AG08395 (cell line): ENCODE measurements at regions not wholly inside any gene's neighbourhood (a gene's known extent, or its start where the extent isn't known, plus 50 kb on each side); places are given as distances from the start of the nearest gene placed in this dataset.

ENCODE experiments used
- DNase-seq: peaks from one replicate; pipeline ENCODE4 v3.0.0; 2012; ENCODE audit warnings: mixed read lengths, low spot score

DNA sequence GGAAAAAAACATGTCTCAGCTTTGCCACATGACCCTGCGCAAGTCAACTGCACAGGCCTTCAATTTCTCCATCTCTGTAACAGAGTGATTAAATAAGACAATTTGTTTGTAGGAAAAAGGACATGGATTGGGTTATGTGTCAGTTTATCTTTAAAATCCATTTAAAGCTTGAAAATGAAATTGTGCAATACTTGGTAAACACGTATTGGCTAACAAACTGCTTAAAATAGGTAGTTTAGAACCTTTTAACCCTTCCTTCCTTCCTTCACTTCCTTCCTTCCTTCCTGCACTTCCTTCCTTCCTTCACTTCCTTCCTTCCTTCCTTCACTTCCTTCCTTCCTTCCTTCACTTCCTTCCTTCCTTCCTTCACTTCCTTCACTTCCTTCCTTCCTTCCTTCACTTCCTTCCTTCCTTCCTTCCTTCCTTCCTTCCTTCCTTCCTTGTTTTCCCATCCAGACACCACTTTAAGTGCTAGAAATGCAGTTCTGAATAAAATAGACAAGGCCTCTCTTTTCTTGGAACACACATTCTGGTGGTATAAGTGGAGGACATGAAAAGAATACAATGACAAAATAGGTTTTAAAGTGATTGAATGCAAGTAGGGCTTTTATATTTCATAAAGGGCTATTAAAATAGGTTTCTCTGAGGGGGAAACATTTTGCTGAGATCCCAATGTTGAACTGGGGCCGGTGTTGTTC lies 130.2 kb upstream of the TP63 start:
- DNase-seq, result no peak

DNA sequence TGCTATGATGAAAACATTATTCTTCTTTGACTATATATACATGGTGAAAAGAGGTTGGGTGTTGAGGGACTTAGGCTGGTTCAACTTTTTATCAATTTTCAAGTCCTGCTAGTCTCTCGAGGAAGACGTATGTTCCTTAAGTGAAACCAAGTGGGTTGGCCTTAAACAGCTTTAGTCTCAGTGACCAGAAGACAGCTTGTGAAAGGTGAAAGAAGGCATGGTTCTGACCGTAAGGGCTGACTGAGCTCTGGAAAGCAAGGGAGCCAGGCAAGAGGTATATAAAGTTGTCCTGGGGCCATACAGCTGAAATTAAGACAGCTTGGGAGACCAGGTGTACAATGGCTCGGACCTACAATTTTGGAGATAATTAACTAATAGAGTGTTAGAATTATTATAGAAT lies 128.9 kb upstream of the TP63 start:
- DNase-seq, result no peak

DNA sequence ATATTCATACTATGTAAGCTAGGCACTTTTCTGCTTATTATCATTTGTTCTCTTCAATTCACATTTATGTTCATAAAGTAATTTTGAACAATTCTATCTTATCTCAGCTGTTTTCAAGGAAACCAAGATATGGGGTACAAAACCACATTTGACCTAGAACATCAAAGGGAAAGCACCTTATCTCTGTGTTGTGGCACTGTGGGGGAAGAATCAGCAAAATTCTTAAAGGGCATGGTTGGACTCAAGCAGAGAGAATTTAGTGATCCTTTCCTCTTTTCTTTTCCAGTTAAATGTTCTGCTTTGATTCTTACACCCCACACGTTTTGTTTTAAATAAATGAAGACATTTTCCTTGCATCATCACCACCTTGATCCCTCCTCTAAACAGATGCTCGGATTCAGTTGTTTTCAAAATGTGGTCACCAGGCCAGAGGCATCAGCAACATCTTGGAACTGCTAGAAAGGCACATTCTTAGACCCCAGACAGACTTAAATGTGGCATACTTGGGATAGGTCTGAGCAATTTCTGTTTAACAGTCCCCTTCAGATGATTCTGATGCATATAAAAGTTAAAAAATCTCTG lies 128.4 kb upstream of the TP63 start:
- no peak for DNase-seq

DNA sequence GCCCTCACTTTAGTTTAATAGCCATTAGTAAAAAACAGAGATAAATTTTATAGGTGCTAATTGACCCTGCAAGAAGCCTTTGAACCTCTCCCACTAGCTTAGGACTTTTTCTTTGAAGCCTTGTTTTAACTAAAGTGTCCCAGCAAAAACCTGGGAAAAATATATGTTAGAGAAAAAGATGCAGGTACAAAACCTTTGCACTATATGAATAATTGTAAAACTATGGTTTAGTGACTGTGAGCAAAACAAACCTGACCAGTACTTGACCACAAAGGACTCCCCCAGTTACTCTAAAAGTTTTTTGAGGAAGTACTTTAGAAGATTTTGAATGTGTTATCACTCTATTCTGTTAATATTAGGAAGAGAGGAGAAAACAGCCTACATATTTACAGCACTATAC lies 123.3 kb upstream of the TP63 start:
- no peak for DNase-seq

DNA sequence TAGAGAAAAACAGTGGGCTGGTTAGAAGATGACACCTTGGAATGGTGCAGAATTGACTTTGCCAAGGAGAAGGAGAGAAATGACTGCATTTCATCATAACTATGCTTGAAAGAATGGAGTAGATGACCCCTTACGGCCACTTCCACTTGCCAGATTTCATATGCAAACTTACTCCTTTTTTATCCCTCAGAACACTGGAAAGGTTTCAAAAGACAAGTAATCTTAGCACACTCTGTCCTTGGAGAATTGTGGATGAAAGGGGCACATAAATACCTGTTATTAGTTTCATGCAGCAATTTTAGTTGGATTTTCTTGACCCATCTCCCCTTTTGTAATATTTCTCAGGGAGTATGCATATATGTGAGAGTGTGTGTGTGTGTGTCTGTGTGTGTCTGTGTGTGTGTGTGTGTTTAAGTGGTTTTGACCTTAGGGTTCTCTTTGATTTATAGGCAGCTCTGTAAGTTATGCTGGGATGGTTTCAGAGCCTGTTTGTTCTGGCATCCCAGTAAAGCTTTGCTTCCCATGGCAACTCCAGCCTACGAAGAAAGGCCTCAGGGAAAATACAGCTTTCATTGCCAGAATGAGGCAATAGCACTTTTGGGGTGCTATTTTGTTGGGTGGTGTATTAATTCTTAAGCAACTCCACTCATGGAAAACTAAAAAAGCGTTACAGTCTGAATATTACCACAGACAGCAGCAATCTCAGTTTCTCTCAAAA lies 122.2 kb upstream of the TP63 start:
- no peak for DNase-seq

DNA sequence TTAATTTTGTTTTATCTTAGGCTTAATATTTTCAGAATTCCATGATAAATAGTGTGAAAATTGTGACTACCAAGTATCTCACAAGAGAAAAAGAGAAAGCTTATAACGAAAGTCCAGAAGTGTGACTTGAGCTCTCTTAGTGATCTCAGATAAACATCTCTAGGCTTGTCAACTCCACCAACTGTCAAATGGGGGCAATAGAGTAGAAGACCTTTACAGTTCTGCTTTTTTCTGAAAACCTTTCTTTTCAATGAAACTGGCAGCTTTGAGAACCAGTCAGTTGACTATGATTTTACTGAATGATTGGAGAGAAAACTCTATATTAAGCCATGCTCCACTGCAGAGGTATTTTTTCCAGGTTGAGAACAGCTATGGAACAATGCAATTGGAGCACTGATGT lies 119.2 kb upstream of the TP63 start:
- DNase-seq, result no peak

DNA sequence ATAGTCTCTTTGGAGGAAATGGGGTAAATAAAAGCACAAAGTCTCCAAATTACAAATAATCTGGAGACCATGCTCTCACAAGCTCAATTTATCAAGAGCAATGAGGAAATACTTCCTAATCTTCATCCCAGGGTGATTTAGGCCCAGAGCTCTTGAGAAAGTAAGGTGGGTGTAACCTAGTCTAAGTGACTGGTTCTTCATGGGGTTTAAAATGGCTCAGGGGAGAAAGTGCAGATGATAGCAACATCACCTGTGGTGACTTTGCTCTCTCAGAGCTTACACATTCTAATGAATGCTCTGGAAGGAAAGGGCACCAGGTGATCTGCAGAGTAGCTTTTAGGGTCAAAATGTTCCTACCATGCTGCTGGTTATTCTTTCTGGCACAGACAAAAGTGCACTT lies 118.4 kb upstream of the TP63 start:
- DNase-seq, result no peak

DNA sequence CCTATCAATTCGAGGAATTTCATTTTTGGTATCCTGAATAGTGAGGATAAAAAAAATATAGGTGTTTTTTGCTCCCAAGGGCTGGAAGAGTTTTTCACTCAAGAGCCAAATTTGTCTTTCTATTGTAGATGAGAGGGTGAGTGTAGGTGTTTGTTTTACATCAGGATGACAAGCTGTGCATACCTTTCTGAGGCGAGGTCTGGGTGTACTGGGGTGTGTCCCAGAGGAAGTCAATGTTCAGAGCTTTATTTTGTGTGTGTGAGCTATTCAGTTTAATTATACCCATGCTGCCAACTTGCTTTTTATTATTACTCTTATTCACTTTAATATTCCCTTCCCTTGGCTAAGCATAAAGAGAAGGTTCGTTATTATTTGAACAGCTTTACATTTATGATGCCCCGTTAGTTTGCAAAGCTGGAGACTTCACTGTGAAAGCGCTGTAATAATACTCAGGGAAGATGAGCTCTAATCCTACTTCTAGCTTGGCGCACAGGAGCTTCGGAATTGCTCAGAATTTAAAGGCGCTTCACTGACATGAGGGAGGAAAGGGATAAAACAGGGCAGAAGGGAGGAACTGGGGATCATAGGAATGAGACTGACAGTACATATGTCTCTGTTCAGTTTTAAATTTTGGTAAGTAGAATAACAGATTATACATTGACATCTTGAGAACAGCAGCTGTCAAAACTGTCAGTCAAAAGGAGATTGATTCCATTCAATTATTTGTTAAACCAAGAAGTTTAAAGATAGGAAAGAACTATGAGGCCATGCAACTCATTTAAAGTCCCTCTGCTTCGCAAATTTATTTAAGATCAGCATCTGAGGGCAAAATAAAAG lies 117.7 kb upstream of the TP63 start:
- DNase-seq, result no peak

DNA sequence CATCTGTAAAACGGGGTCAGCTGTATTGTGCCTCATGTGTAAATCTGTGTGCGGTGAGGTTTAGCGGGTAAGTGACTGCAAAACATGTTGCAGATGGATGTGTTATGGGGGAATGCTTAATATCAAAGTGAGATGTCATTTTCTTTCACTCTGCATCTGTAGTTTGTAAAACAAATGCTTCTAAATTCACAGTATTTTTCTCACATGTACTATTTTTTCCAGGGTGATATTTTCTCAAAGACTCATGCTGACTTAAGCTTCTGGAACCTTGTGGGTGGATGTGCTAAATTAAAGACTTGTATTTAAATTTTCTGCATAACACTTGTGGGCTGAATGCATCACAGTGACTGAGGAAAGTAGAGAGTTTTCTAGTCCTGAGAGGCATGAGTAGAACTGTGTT lies 115.2 kb upstream of the TP63 start:
- DNase-seq, result no peak

DNA sequence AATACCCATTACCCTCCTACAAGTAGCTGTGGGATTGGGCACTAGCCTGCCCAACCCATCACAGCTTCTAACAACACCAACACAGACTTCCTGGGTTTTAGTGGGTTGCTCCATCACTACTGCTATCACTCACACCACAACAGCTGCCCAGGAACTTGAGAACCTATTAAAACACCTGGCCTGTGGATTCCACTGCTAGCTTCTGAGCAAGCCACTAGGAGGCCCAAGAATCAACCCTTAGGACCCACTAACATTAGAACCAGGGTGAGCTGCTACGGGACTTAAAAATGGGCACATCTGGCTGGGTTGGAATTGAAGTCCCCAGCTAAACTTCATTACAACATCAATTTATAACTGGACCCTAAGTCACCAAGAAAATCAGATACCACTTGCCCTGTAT lies 113.2 kb upstream of the TP63 start:
- DNase-seq, result no peak

DNA sequence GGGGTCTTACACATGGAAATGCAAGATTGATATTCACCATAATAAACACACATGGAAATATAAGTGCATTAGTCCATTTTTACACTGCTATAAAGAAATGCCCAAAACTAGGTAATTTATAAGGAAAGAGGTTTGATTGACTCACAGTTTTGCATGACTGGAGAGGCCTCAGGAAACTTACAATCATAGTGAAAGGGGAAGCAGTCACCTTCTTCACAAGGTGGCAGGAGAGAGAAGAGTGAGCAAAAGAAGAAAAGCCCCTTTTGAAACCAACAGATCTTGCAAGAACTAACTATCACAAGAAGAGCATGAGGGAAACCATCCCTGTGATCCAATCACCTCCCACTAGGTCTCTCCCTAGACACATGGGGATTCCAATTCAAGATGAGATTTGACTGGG lies 111.7 kb upstream of the TP63 start:
- DNase-seq, result no peak

DNA sequence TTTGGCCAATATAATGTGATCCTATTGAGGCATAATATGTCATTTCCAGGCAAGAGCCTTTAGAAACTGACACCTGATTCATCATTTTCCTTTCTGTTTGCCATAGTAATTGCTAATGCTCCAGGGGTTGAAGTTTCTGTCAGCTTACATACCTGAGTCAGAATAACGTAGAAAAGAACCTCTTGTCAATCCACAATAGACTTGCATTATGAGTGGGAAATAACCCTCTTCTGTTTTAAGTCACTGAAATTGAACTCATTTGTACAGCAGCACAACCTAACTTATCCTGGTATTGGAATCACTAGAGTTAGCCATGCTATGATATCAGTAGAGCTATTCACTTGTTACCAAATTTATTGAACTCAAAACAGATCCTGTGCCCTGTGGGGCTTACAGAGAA lies 101.7 kb upstream of the TP63 start:
- no peak for DNase-seq

DNA sequence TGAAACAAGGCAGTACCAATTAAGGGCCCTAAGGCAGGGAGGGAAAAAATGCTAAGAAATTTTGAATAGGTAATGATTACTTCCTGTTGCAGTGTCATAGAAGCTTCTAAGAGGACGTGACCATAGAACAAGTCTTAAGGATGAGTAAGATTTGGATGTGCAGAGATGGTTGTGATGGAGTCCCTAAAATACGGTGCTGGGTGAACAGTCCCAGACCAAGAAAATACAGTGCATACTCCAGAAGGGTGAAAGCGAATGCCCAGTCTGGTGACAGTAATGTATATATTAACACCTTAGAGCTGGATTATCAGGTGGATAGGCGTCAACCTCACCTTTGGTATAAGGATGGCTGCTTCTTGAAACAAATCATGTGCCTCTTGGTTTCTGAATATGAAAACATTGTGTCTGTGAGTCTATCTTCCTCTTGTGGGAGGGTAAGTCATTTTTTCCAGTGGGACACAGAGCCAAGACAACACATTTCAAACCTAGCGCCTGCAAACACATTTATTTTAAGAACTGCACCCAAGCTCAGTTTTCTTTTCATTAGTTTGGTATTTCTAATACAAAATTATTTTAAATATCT lies 101.2 kb upstream of the TP63 start:
- no peak for DNase-seq

DNA sequence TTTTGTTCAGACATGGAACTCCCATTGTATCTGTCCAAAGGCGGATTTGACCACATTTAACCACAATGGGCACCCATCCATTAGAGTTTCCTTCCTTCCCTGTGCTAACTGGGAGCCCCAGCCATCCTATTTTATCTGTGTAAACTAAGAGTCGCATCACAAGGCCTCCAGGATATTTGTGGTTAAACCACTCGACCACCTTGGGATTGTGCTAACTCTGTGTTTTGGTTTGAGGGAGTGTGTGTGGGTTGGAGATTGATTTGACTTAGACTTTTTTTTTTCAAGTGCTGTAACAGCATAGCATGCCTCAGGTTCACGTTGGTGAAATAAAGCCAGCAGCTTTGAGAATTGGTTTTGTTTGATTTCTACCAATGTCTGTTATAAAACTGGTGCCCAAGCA lies 100.4 kb upstream of the TP63 start:
- no peak for DNase-seq

DNA sequence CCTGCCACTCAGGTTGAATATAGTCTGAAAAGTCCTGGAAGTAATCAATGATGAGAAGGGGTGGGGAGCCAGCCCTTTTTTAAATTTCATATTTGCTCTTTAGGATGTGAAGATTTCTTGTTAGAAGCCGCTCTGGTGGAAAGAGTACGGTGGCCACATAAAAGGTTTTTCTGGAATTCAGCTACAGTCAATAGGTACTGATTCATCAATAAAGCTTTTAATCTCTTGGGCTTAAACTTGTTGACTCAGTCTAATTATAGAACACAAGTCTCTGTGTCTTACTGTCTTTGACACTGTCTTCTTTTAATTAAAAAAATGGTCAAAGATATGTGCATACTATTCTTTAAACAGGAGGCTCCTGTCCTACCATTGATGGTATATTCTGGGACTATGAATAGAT lies 99.9 kb upstream of the TP63 start:
- DNase-seq, result no peak

DNA sequence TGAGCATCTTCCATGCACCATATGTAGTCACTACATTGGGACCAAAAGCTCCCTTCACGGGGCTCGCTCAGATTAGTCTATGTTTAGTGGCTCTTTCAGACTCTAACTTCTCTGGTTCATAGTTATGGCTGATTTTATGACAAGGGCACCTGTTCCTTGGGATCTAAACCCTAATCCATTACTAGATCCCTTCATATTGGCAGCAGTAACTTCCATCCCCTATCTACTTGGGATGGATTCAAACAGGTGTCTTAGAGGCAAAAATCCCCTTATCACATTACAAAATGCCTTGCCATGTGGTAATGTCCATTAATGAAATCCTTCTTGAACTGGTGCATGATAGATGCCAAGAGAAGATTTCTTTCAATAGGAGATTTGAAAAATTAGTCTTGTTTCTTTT lies 96.7 kb upstream of the TP63 start:
- DNase-seq, result no peak

DNA sequence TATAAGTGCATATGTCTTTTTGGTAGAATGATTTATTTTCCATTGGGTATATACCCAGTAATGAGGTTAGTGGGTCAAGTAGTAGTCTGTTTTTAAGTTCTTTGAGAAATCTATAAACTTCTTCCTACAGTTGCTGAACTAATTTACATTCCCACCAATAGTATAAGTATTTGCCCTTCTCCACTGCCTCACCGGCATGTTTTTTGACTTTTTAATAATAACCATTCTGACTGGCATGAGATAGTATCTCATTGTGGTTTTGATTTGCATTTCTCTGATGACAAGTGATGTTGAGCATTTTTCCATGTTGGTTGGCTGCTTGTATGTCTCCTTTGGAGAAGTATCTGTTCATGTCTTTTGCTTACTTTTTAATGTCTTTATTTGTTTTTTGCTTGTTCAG lies 94.1 kb upstream of the TP63 start:
- no peak for DNase-seq

DNA sequence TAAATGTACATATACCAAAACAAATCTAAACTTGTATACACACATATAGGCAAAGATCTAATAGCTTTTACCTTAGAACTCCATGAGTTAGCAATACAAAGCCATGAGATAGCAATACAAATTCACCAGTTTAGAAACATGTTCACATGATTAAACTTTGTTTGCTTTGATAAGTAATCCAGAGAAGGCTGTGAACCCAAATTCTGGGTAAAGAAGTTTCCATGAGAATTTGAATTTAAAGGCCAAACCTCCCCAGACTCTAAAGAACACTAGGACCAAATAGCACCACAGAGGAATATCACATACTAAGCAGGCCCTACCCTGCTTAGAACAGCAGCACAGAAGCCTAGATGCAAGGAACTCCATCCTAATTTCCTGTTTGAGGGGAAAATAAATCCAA lies 83.7 kb upstream of the TP63 start:
- DNase-seq, result no peak

DNA sequence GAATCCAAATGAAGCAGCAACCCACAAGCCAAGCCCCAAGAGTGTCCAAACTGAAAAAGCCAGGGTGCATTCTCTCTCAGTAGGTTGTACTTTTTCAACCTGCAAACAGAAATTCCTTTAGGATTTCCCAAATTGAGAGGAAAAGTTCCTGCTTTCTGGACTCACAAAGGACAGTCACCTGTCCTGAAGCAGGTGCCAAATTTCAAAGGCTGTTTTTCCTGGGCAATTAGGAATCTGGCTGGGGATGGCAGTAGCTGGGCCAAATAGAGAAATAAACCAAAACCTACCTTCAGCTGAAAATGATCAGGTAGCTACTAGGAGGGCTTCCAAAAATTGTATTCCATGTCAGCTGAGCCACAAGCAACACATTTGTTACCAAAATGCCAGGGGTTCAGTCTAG lies 83.1 kb upstream of the TP63 start:
- no peak for DNase-seq

DNA sequence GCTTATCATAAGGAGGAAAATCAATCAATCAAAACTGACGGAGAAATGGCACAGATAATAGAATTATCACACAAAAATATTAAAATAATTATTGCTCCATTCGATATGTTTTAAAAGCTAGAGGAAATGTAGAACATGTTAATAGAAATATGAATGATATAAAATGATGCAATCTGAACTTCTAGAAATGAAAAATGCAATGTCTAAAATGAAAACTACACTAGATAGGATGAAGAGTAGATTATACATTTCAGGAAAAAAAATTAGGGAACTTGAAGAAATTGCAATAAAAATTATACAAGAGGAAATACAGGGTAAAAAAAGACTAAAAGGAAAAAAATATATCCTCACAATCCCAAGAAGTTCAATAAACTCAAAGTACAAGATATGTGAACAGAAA lies 80.2 kb upstream of the TP63 start:
- no peak for DNase-seq

DNA sequence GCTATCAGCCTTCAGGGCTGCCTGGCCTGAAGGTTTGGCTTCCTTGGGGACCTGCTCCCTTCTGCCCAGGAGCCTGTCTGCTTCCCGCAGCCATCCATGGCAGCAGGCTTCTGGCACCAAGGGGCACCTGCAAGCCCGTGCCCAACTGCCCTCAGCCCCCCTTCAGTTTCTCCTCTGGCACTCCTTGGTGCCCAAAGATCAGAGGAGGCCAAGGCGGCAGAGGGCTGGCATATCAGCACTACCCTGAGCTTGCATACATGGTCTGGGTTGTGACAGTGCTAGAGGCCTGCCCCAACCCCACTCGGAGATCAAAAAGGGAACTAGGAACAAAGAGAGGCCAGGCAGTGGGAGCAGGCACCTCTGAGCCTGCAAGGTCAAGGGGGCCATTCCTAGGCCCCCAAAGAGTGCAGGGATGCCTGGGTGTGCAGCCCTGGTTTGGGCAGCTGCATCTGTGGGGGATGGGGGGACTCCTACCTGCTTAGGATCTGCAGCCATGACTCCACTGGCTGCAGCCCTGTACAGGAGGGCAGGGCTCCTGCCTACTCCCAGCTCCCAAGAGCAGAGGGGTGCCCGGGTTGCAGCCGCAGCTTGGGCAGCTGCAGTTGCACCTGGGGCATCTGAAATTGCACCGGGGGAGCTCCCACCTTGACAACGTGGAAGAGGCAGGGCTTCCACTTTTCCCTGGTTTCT lies 76.2 kb upstream of the TP63 start:
- DNase-seq, result no peak

DNA sequence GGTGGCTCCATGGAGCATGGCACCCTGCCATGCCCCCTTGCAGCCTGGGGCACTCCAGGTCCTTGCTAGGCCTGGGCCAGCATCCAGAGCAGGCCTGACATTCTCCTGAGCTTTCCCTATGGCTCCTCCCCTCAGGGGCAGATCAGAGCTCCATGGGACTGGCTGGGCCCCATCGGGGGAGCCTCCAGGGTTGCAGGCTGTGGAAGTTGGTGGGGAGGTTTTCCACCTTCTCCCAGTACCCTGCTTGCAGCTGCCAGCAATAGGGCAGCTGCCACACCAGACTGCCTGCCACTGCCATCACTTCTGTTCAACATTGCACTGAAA lies 75.7 kb upstream of the TP63 start:
- no peak for DNase-seq
